Type B pancreatic cell (in vitro differentiated cells): ENCODE measurements at regions not wholly inside any gene's neighbourhood (a gene's known extent, or its start where the extent isn't known, plus 50 kb on each side); places are given as distances from the start of the nearest gene placed in this dataset.

Experiments
- DNase-seq: peaks from one replicate; pipeline ENCODE4 v3.0.0; 2021; ENCODE audit warnings: mixed read lengths; ENCODE audit not compliant: unreplicated experiment; ENCODE audit errors: extremely low spot score
- H3K27ac Mint-ChIP-seq: 2 replicates; pipeline ENCODE4 v1.8.0; 2021; ENCODE audit warnings: mild to moderate bottlenecking, mixed read lengths
- H3K27me3 Mint-ChIP-seq: 2 replicates; pipeline ENCODE4 v1.8.0; 2021; ENCODE audit warnings: mixed read lengths
- H3K36me3 Mint-ChIP-seq: 2 replicates; pipeline ENCODE4 v1.8.0; 2021; ENCODE audit warnings: mixed read lengths
- H3K4me1 Mint-ChIP-seq: one replicate; pipeline ENCODE4 v1.8.0; 2021; ENCODE audit warnings: mixed read lengths; ENCODE audit not compliant: unreplicated experiment
- H3K4me3 Mint-ChIP-seq: 2 replicates; pipeline ENCODE4 v1.8.0; 2021; ENCODE audit warnings: mild to moderate bottlenecking, mixed read lengths
- H3K9me3 Mint-ChIP-seq: 2 replicates; pipeline ENCODE4 v1.8.0; 2021; ENCODE audit warnings: mixed read lengths
- CTCF ChIP-seq: fragments of 200-600 bp; sonication (generic); conservative IDR thresholded peaks from 2 replicates; pipeline ENCODE4 v1.5.0; 2021; ENCODE audit warnings: antibody characterized with exemption, mild to moderate bottlenecking

- Mint-ChIP-seq H3K27me3 (no peaks in the 10 kb centered on the region), H3K36me3 (no peaks in the 10 kb centered on the region), H3K27ac (no peak overlapping the region), H3K4me1 (no peaks in the 10 kb centered on the region), H3K9me3 (no peaks in the 10 kb centered on the region), H3K4me3 (no peak overlapping the region)
- TF ChIP-seq CTCF, result no peak
- no peak for DNase-seq
Measured at GRCh38 chr11:80477178-80477577, 1036.3 kb upstream of the TENM4 start.

DNA sequence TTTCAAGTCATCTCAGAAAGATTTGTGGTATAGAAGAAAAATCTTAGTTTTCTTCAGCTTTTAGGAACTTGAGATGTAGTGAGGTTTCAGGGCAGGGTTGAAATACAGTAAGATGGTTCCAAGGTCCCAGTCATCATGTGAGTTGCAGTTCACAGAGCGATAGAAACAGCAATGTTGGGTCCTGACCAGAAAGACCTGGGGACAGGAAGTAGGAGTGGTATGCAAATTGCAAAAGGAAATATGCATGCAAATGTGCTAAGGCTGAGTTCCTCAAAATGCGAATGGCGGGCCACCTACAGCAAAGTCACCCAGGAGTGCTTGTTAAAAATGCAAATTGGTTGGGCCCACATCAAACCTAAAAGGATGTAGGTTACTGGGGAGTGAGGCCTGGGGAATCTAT is 1032.7 kb upstream of the TENM4 start:
- H3K4me1 Mint-ChIP-seq, result no peaks in the 10 kb centered on the region
- H3K27ac Mint-ChIP-seq, result no peak overlapping the region
- no peak for TF ChIP-seq CTCF
- H3K27me3 Mint-ChIP-seq, result no peaks in the 10 kb centered on the region
- DNase-seq, result no peak
- no peak overlapping the region for H3K4me3 Mint-ChIP-seq
- H3K9me3 Mint-ChIP-seq, result no peaks in the 10 kb centered on the region
- H3K36me3 Mint-ChIP-seq, result no peaks in the 10 kb centered on the region

- Mint-ChIP-seq H3K36me3 (no peaks in the 10 kb centered on the region), H3K9me3 (peaks cover 5% of the 10 kb centered on the region), H3K27me3 (no peaks in the 10 kb centered on the region), H3K4me3 (no peak overlapping the region), H3K4me1 (no peaks in the 10 kb centered on the region), H3K27ac (no peak overlapping the region)
- no peak for DNase-seq
- TF ChIP-seq CTCF, result no peak
Measured at GRCh38 chr11:80469871-80470270, 1029.0 kb upstream of the TENM4 start.

DNA sequence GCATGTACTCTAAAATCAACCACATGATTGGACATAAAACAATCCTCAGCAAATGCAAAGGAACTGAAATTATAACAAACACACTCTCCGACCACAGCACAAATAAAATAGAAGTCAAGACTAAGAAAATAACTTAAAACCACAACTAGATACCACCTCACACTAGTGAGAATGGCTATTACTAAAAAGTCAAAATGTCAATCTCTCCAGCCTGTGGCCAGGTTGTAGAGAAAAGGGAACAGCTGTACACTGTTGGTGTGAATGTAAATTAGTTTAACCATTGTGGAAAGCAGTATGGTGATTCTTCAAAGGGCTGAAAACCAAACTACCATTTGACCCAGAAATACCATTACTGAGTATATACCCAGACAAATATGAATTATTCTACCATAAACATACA is 1025.7 kb upstream of the TENM4 start:
- TF ChIP-seq CTCF, result no peak
- Mint-ChIP-seq H3K4me1 (no peaks in the 10 kb centered on the region), H3K9me3 (peaks cover 5% of the 10 kb centered on the region), H3K36me3 (no peaks in the 10 kb centered on the region), H3K27me3 (no peaks in the 10 kb centered on the region), H3K4me3 (no peak overlapping the region), H3K27ac (no peak overlapping the region)
- no peak for DNase-seq

GRCh38 chr11:80462211-80462610 is 1021.4 kb upstream of the TENM4 start:
- Mint-ChIP-seq H3K27me3 (no peaks in the 10 kb centered on the region), H3K9me3 (peaks cover 5% of the 10 kb centered on the region), H3K27ac (no peak overlapping the region), H3K36me3 (no peaks in the 10 kb centered on the region), H3K4me3 (no peak overlapping the region), H3K4me1 (no peaks in the 10 kb centered on the region)
- no peak for DNase-seq
- no peak for TF ChIP-seq CTCF

- Mint-ChIP-seq H3K4me1 (no peaks in the 10 kb centered on the region), H3K27me3 (no peaks in the 10 kb centered on the region), H3K4me3 (no peak overlapping the region), H3K27ac (no peak overlapping the region), H3K9me3 (no peaks in the 10 kb centered on the region), H3K36me3 (no peaks in the 10 kb centered on the region)
- TF ChIP-seq CTCF, result no peak
- no peak for DNase-seq
Measured at GRCh38 chr11:80458376-80458775, 1017.5 kb upstream of the TENM4 start.
